ENCODE measurements at regions not wholly inside any gene's neighbourhood (a gene's known extent, or its start where the extent isn't known, plus 50 kb on each side); places are given as distances from the start of the nearest gene placed in this dataset.

DNA sequence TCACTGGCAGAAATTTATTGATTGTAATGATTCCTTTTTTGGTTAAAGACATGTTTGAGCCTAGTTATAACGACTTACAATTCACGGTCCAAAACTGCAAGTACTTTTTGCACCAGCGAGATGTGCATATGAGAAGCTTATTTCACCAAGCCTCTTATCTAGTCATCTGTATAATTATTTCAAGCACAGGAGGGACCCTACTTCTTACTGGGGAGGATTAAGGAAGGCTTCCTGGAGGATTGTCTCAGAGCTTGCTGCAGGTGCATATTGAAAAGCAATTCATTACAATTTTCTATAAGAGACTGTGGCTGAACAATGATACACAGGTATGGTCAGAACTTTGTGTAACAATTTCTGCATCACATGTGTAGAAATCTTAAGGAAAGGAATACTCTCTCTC is 152.9 kb downstream of the CAND1 start:
- no peak overlapping the region for H3K4me2 ChIP-seq (ENCODE audit: low read length)

DNA sequence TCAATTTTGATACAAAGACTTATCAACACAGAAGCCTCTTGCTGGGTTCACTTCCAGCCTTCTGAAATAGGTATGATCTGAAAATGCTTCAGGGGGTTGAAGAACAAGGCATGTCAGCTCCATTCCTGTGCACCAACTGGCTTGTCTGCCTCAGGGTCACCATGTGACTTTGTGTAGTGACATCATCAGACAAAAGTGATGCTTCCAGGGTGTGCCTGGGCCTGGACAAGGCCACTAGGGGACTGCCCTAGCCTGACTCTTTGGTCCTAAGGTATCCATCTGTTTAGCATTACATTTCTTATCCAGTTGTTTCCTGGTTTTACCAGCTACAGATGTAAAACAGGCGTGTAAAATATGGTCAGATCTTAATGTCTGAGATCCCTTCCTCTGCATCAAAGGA is 155.6 kb downstream of the CAND1 start:
- no peaks in the 10 kb centered on the region for H3K9me2 ChIP-seq (ENCODE audit: insufficient read depth, low read length)
- H3K9ac ChIP-seq (ENCODE audit: low read length) = no peak overlapping the region
- TF ChIP-seq, protein P1, sequence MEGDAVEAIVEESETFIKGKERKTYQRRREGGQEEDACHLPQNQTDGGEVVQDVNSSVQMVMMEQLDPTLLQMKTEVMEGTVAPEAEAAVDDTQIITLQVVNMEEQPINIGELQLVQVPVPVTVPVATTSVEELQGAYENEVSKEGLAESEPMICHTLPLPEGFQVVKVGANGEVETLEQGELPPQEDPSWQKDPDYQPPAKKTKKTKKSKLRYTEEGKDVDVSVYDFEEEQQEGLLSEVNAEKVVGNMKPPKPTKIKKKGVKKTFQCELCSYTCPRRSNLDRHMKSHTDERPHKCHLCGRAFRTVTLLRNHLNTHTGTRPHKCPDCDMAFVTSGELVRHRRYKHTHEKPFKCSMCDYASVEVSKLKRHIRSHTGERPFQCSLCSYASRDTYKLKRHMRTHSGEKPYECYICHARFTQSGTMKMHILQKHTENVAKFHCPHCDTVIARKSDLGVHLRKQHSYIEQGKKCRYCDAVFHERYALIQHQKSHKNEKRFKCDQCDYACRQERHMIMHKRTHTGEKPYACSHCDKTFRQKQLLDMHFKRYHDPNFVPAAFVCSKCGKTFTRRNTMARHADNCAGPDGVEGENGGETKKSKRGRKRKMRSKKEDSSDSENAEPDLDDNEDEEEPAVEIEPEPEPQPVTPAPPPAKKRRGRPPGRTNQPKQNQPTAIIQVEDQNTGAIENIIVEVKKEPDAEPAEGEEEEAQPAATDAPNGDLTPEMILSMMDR (IDR thresholded peaks at IDR 0.05; ENCODE audit: poor library complexity, severe bottlenecking) = no peak
- TF ChIP-seq RAD21 (conservative IDR thresholded peaks at IDR 0.05) (no peak), MXI1 (conservative IDR thresholded peaks at IDR 0.05; ENCODE audit: poor library complexity, severe bottlenecking) (no peak), TAF1 (IDR thresholded peaks at IDR 0.05; ENCODE audit: low read depth) (no peak), EZH2 (IDR thresholded peaks at IDR 0.05; ENCODE audit: borderline replicate concordance, insufficient read depth, low read length, poor library complexity, severe bottlenecking) (no peak), SMC3 (conservative IDR thresholded peaks at IDR 0.05; ENCODE audit: poor library complexity) (no peak), EP300 (conservative IDR thresholded peaks at IDR 0.05; ENCODE audit: poor library complexity, severe bottlenecking) (no peak), POLR2AphosphoS5 (IDR thresholded peaks at IDR 0.05) (no peak)
- TF ChIP-seq, protein P2, sequence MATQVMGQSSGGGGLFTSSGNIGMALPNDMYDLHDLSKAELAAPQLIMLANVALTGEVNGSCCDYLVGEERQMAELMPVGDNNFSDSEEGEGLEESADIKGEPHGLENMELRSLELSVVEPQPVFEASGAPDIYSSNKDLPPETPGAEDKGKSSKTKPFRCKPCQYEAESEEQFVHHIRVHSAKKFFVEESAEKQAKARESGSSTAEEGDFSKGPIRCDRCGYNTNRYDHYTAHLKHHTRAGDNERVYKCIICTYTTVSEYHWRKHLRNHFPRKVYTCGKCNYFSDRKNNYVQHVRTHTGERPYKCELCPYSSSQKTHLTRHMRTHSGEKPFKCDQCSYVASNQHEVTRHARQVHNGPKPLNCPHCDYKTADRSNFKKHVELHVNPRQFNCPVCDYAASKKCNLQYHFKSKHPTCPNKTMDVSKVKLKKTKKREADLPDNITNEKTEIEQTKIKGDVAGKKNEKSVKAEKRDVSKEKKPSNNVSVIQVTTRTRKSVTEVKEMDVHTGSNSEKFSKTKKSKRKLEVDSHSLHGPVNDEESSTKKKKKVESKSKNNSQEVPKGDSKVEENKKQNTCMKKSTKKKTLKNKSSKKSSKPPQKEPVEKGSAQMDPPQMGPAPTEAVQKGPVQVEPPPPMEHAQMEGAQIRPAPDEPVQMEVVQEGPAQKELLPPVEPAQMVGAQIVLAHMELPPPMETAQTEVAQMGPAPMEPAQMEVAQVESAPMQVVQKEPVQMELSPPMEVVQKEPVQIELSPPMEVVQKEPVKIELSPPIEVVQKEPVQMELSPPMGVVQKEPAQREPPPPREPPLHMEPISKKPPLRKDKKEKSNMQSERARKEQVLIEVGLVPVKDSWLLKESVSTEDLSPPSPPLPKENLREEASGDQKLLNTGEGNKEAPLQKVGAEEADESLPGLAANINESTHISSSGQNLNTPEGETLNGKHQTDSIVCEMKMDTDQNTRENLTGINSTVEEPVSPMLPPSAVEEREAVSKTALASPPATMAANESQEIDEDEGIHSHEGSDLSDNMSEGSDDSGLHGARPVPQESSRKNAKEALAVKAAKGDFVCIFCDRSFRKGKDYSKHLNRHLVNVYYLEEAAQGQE (IDR thresholded peaks at IDR 0.05; ENCODE audit: borderline replicate concordance) = no peak
- no peak overlapping the region for H3K27ac ChIP-seq (ENCODE audit: low read length)
- H3K4me3 ChIP-seq (ENCODE audit: low read length) = no peak overlapping the region
- no peaks in the 10 kb centered on the region for H3K36me3 ChIP-seq (ENCODE audit: insufficient read depth, low read length)
- H2AFZ ChIP-seq (ENCODE audit: low read depth, low read length) = no peak overlapping the region
- H3K4me2 ChIP-seq (ENCODE audit: low read length) = no peak overlapping the region
- H3K79me2 ChIP-seq (replicated peaks; ENCODE audit: insufficient read depth, low read length) = no peaks in the 10 kb centered on the region
- no peaks in the 10 kb centered on the region for H3K9me3 ChIP-seq (ENCODE audit: low read length)
- no peaks in the 10 kb centered on the region for H3F3A ChIP-seq (ENCODE audit: insufficient read depth, low read length, poor library complexity, severe bottlenecking)
- no peaks in the 10 kb centered on the region for H3K27me3 ChIP-seq (ENCODE audit: insufficient read depth, low read depth, low read length)
- H4K20me1 ChIP-seq (ENCODE audit: insufficient read depth) = no peaks in the 10 kb centered on the region

More for the DNA sequence above, 152.9 kb downstream of the CAND1 start:
- Histone ChIP-seq H3K79me2 (replicated peaks; ENCODE audit: insufficient read depth, low read length) (no peaks in the 10 kb centered on the region), H3K27me3 (ENCODE audit: insufficient read depth, low read depth, low read length) (no peaks in the 10 kb centered on the region), H4K20me1 (ENCODE audit: insufficient read depth) (no peaks in the 10 kb centered on the region), H3K9ac (ENCODE audit: low read length) (no peak overlapping the region), H3K36me3 (ENCODE audit: insufficient read depth, low read length) (no peaks in the 10 kb centered on the region), H3K4me3 (ENCODE audit: low read length) (no peak overlapping the region), H2AFZ (ENCODE audit: low read depth, low read length) (no peak overlapping the region), H3K27ac (ENCODE audit: low read length) (no peak overlapping the region), H3K9me2 (ENCODE audit: insufficient read depth, low read length) (no peaks in the 10 kb centered on the region), H3F3A (ENCODE audit: insufficient read depth, low read length, poor library complexity, severe bottlenecking) (no peaks in the 10 kb centered on the region), H3K9me3 (ENCODE audit: low read length) (no peaks in the 10 kb centered on the region)
- TF ChIP-seq SMC3 (conservative IDR thresholded peaks at IDR 0.05; ENCODE audit: poor library complexity) (no peak), EZH2 (IDR thresholded peaks at IDR 0.05; ENCODE audit: borderline replicate concordance, insufficient read depth, low read length, poor library complexity, severe bottlenecking) (no peak), EP300 (conservative IDR thresholded peaks at IDR 0.05; ENCODE audit: poor library complexity, severe bottlenecking) (no peak), TAF1 (IDR thresholded peaks at IDR 0.05; ENCODE audit: low read depth) (no peak), POLR2AphosphoS5 (IDR thresholded peaks at IDR 0.05) (no peak), RAD21 (conservative IDR thresholded peaks at IDR 0.05) (no peak), MXI1 (conservative IDR thresholded peaks at IDR 0.05; ENCODE audit: poor library complexity, severe bottlenecking) (no peak)
- TF ChIP-seq, protein P1 (IDR thresholded peaks at IDR 0.05; ENCODE audit: poor library complexity, severe bottlenecking) = no peak
- TF ChIP-seq, protein P2 (IDR thresholded peaks at IDR 0.05; ENCODE audit: borderline replicate concordance) = no peak

Data from neural cell (in vitro differentiated cells).